MG63 (cell line): ENCODE measurements at regions not wholly inside any gene's neighbourhood (a gene's known extent, or its start where the extent isn't known, plus 50 kb on each side); places are given as distances from the start of the nearest gene placed in this dataset.

Experiments used
- DNase-seq: peaks from one replicate; pipeline ENCODE4 v3.0.0-alpha.2; 2020
- H3K27me3 ChIP-seq: fragments of 250-450 bp; sonication (Bioruptor Pico); 2 replicates; pipeline ENCODE4 v1.5.1; 2020; ENCODE audit warnings: mild to moderate bottlenecking, moderate library complexity
- H3K36me3 ChIP-seq: fragments of 250-450 bp; sonication (Bioruptor Pico); 2 replicates; pipeline ENCODE4 v1.5.1; 2020; ENCODE audit warnings: mild to moderate bottlenecking, moderate library complexity
- H3K4me3 ChIP-seq: fragments of 250-450 bp; sonication (Bioruptor Pico); 2 replicates; pipeline ENCODE4 v1.5.1; 2020; ENCODE audit warnings: mild to moderate bottlenecking, moderate library complexity
- H3K9me3 ChIP-seq: fragments of 250-450 bp; sonication (Bioruptor Pico); 2 replicates; pipeline ENCODE4 v1.5.1; 2020; ENCODE audit warnings: mild to moderate bottlenecking, moderate library complexity

- Histone ChIP-seq H3K27me3 (no peaks in the 10 kb centered on the region), H3K4me3 (no peak overlapping the region), H3K36me3 (no peaks in the 10 kb centered on the region), H3K9me3 (no peaks in the 10 kb centered on the region)
- DNase-seq = no peak
Measured at GRCh38 chr1:10848109-10848684, 51.8 kb upstream of the CASZ1 start.

- H3K4me3 ChIP-seq = no peak overlapping the region
- H3K36me3 ChIP-seq = no peaks in the 10 kb centered on the region
- H3K9me3 ChIP-seq = no peaks in the 10 kb centered on the region
- H3K27me3 ChIP-seq = no peaks in the 10 kb centered on the region
- no peak for DNase-seq
Measured at GRCh38 chr1:10850026-10850425, 53.6 kb upstream of the CASZ1 start.

DNA sequence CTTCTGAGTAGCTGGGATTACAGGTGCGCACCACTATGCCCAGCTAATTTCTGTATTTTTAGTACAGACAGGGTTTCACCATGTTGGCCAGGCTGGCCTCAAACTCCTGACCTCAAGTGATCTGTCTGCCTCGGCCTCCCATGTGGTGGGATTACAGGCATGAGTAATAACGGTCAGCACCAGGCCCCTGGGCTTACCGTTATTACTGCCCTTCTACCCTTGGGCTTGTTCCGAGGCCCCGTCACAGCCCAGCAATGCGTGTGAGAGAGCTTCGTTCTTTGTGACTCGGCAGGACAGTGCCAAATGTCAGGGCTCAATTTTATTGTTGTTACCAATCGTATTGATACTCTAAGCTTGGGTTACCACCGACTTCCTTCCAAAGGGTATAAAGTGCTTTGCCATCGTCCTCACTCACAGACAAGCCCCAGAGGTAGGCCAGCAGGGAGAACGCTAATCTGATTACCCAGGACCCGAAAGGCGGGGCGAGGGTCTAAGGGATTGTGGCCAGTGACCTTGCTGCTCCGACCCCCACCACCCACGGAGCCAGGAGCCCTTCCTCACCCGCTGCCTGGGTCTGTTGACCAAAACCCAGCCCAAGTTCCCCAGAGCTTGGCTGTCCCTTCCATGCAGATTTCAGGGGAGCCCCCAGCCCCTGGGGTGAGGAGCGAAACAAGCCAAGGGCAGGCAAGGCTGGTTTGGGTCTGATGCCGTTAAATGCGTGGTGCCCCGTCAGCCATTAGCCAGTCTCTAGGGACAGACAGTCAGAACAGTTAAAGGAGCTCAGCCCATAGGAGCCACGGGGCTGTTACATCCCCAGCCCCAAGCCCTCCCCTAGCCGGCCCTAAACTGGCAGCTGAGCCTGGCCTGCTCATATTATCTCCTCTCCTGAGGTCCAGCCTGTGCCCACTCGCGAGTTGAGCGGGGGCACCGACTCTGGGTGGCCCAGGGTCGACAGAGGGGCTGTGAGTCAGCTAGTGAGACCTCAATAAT is 54.9 kb upstream of the CASZ1 start:
- Histone ChIP-seq H3K36me3 (no peaks in the 10 kb centered on the region), H3K4me3 (no peak overlapping the region), H3K9me3 (no peaks in the 10 kb centered on the region), H3K27me3 (no peaks in the 10 kb centered on the region)
- DNase-seq = no peak

GRCh38 chr1:10852018-10852417 is 55.6 kb upstream of the CASZ1 start:
- Histone ChIP-seq H3K9me3 (no peaks in the 10 kb centered on the region), H3K27me3 (no peaks in the 10 kb centered on the region), H3K36me3 (no peaks in the 10 kb centered on the region), H3K4me3 (no peak overlapping the region)
- DNase-seq = no peak

GRCh38 chr1:10852486-10852885 is 56.0 kb upstream of the CASZ1 start:
- no peaks in the 10 kb centered on the region for H3K9me3 ChIP-seq
- no peak overlapping the region for H3K4me3 ChIP-seq
- peak; percentile 59 for DNase-seq
- H3K27me3 ChIP-seq = no peaks in the 10 kb centered on the region
- no peaks in the 10 kb centered on the region for H3K36me3 ChIP-seq

GRCh38 chr1:10852998-10853520 is 56.6 kb upstream of the CASZ1 start:
- Histone ChIP-seq H3K4me3 (no peak overlapping the region), H3K36me3 (no peaks in the 10 kb centered on the region), H3K9me3 (no peaks in the 10 kb centered on the region), H3K27me3 (no peaks in the 10 kb centered on the region)
- no peak for DNase-seq

GRCh38 chr1:10853701-10854100 is 57.3 kb upstream of the CASZ1 start:
- DNase-seq = no peak
- no peak overlapping the region for H3K4me3 ChIP-seq
- H3K9me3 ChIP-seq = no peaks in the 10 kb centered on the region
- no peaks in the 10 kb centered on the region for H3K27me3 ChIP-seq
- H3K36me3 ChIP-seq = no peaks in the 10 kb centered on the region

- no peaks in the 10 kb centered on the region for H3K9me3 ChIP-seq
- DNase-seq = no peak
- H3K27me3 ChIP-seq = no peaks in the 10 kb centered on the region
- H3K4me3 ChIP-seq = no peak overlapping the region
- H3K36me3 ChIP-seq = no peaks in the 10 kb centered on the region
Measured at GRCh38 chr1:10854856-10855459, 58.5 kb upstream of the CASZ1 start.

DNA sequence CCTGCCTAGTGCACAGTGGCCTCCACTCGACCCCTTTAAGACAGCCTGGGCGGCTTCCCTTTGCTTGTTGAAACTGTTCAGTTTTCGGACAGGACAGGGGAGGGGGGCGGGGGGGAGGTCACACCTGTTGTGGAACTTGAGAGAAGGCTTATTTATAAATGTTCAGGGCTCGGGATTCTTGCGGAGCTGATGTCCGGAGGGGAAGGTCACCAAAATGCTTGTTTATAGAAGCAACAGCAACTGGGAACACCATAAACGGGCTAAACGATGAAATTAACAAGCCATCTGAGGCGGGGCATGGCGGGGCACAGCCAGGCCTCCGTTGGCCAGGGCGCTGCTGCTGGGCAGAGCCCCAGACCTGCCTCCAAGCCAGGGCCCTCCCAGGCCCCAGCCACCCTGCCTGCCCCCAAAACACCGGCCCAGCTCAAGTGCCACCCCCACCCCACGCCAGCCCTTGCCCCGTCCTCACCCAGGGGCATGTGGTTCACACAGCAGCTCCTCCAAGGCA is 59.8 kb upstream of the CASZ1 start:
- Histone ChIP-seq H3K4me3 (no peak overlapping the region), H3K9me3 (no peaks in the 10 kb centered on the region), H3K27me3 (no peaks in the 10 kb centered on the region), H3K36me3 (no peaks in the 10 kb centered on the region)
- DNase-seq = no peak

DNA sequence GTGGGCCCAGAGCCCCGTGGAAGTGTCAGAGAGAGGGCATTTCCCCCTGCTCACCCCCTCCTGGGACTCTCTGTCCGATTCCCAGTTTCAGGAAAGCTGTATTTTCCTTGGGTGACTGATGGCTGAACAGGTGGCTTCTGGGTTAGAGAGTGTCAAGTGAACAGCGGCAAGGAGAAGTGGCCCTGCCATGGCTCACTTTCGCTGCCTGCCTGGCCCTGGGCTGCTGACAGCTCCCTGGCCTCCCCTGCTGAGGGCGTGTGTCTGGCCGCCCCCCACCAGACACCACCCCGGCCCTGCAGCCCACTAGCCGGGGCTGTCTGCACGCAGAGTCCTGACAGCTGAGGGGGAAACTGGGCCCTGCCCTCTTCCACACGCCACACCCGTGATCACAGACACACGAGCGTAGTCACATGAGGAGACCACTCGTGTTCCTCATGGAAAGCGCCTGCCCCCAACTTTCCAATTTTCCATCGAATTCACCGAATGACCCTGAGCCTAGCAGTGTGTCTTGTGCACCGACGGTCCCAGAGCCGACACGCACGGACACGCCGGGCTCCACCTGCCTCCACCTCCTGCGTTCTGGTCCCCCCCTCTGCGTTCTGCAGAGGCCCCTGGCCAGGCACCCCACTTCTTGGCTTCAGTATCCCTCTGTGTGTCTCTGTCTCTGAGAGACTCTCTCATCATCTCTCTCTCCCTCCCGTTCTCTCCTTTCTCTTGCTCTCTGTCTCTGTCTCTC is 60.6 kb upstream of the CASZ1 start:
- no peak overlapping the region for H3K4me3 ChIP-seq
- no peaks in the 10 kb centered on the region for H3K36me3 ChIP-seq
- H3K27me3 ChIP-seq = no peaks in the 10 kb centered on the region
- no peaks in the 10 kb centered on the region for H3K9me3 ChIP-seq
- no peak for DNase-seq

DNA sequence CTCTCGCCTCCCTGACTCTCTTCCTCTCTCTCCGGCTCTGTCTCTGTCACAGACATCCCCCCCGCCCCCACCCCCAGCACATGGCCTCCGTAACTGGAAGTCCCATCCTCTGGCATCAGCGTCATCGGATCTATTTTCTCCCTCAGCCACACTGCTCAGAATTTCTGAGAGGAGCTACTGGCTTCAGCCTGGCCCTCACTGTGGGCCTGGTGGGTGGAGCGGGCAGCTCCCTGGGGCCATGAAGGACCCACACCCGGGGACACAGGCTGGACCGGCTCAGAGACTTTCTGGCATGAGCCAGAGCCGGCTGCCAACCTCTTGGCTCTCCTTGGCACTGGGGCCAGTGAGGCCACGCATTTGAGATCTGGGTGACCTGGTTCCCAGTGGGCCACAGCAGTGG is 61.2 kb upstream of the CASZ1 start:
- no peaks in the 10 kb centered on the region for H3K9me3 ChIP-seq
- no peaks in the 10 kb centered on the region for H3K36me3 ChIP-seq
- DNase-seq = no peak
- H3K4me3 ChIP-seq = no peak overlapping the region
- no peaks in the 10 kb centered on the region for H3K27me3 ChIP-seq

- no peak for DNase-seq
- no peak overlapping the region for H3K4me3 ChIP-seq
- H3K27me3 ChIP-seq = no peaks in the 10 kb centered on the region
- H3K9me3 ChIP-seq = no peaks in the 10 kb centered on the region
- H3K36me3 ChIP-seq = no peaks in the 10 kb centered on the region
Measured at GRCh38 chr1:10860218-10860617, 63.8 kb upstream of the CASZ1 start.

DNA sequence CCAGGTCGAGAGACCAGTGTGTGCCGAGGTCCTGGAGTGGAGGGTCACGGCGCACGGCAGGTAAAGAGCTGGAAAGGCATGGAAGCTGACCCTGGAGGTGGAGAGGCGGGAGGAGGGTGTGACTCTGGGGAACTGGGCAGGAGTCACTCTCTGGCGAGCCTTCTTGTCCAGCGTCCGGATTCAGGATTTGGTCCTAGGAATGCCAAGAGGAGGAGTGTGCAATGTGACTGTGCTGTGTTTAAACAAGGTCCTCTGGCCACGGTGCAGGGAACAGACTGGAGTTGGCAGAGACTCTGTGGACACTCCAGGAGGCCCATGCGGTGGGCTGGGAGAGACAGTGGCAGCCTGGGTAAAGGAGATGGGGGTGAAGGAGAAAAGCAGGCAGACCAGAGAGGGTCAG is 64.2 kb upstream of the CASZ1 start:
- H3K9me3 ChIP-seq = no peaks in the 10 kb centered on the region
- no peak overlapping the region for H3K4me3 ChIP-seq
- no peak for DNase-seq
- no peaks in the 10 kb centered on the region for H3K27me3 ChIP-seq
- no peaks in the 10 kb centered on the region for H3K36me3 ChIP-seq

DNA sequence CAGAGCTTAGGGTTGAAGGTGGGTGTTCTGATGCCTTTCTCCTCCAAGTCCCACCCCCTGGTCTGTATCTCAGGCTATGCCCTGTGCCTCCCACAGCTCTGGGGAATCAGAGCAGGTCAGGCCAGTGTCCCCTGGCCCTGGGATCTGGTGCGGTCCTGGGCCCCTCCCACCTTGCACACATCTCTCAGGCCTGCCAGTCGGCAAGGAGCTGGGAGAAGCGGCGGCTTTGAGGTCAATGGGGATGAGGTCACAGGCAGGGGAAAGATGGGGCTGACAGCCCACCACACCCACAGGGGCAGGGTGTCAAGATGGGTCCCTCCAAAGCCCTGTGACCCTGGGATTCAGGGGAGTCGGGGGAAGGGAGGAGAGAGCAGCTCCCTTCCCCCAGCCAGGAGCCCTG is 65.4 kb upstream of the CASZ1 start:
- Histone ChIP-seq H3K27me3 (no peaks in the 10 kb centered on the region), H3K9me3 (no peaks in the 10 kb centered on the region), H3K4me3 (no peak overlapping the region), H3K36me3 (no peaks in the 10 kb centered on the region)
- no peak for DNase-seq

DNA sequence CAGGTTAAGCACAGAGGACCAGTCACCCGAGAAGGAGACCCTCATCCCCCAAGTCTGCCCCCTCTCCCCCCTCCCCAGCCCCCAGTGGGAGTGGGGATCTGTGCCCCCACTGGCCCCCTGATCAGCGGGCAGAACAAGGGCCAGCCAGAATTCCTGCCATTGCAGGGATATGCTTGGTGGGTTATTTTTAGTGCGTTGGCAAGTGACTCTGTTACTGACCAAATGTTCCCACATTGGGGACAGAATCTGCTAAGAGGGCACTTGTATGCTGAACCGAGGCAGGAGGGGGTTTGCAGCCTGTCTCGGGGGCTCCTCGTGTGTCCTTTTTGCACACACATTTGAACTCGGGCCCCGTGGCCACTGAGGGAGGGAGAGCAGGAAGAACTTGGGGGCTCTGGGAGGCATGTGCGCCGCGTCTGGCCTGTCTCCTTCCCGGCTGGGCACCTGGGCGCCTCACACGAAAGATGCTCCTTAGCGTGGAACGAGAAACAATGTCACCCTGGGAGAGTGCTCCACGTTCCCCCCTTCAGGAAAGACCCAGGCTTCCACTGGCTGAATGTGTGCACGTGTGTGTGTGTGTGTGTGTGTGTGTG is 66.4 kb upstream of the CASZ1 start:
- Histone ChIP-seq H3K36me3 (no peaks in the 10 kb centered on the region), H3K4me3 (no peak overlapping the region), H3K27me3 (no peaks in the 10 kb centered on the region), H3K9me3 (no peaks in the 10 kb centered on the region)
- no peak for DNase-seq

- no peak for DNase-seq
Measured at GRCh38 chr1:10863886-10864285, 67.4 kb upstream of the CASZ1 start.

More at GRCh38 chr1:10863886-10864285, 67.4 kb upstream of the CASZ1 start:
- H3K4me3 ChIP-seq = no peak overlapping the region
- H3K27me3 ChIP-seq = no peaks in the 10 kb centered on the region
- H3K36me3 ChIP-seq = no peaks in the 10 kb centered on the region
- no peaks in the 10 kb centered on the region for H3K9me3 ChIP-seq
